Brain microvascular endothelial cell (primary cell): ENCODE measurements at regions not wholly inside any gene's neighbourhood (a gene's known extent, or its start where the extent isn't known, plus 50 kb on each side); places are given as distances from the start of the nearest gene placed in this dataset.
A peak's percentile ranks its signal among the peaks of the same experiment; 100 is the strongest.

Experiments used
- DNase-seq: peaks from one replicate; pipeline ENCODE4 v3.0.0-alpha.2; 2020
- H3K27ac ChIP-seq: fragments of 250-450 bp; sonication (Bioruptor Pico); 2 replicates; pipeline ENCODE4 v1.5.1; 2020; ENCODE audit warnings: mild to moderate bottlenecking, moderate library complexity
- H3K27me3 ChIP-seq: fragments of 250-450 bp; sonication (Bioruptor Pico); replicated peaks from 2 replicates; pipeline ENCODE4 v1.5.1; 2020; ENCODE audit warnings: mild to moderate bottlenecking
- H3K36me3 ChIP-seq: fragments of 250-450 bp; sonication (Bioruptor Pico); replicated peaks from 2 replicates; pipeline ENCODE4 v1.5.1; 2020; ENCODE audit warnings: mild to moderate bottlenecking
- H3K4me3 ChIP-seq: 2 replicates; pipeline ENCODE4 v1.5.1; 2011; ENCODE audit warnings: low read depth, mild to moderate bottlenecking, control low read depth, low read length, moderate library complexity
- in situ Hi-C: cut with HindIII; loops from 2 replicates; pipeline ENCODE4 v1.10.0; 2017; ENCODE audit warnings: low sequenced_read_pairs, low pct_ligation_motif_present
- TF ChIP-seq, protein P1 (sequence below): IDR thresholded peaks from 2 replicates; pipeline ENCODE4 v1.5.1; 2011; ENCODE audit warnings: low read depth, mild to moderate bottlenecking, moderate library complexity, low read length, control low read depth, inconsistent platforms; ENCODE audit errors: missing control alignments

- H3K27me3 ChIP-seq: no peaks in the 10 kb centered on the region
- peak overlapping the region; percentile 78 for H3K27ac ChIP-seq
- in situ Hi-C loops: loop anchor here (25.0 kb wide), 1 partner anchor 114 kb away; no protein-coding TSS in a partner anchor
- peak; percentile 49 for DNase-seq
- H3K4me3 ChIP-seq: peak overlapping the region; percentile 58
- H3K36me3 ChIP-seq: peaks cover 2% of the 10 kb centered on the region
- TF ChIP-seq, protein P1, sequence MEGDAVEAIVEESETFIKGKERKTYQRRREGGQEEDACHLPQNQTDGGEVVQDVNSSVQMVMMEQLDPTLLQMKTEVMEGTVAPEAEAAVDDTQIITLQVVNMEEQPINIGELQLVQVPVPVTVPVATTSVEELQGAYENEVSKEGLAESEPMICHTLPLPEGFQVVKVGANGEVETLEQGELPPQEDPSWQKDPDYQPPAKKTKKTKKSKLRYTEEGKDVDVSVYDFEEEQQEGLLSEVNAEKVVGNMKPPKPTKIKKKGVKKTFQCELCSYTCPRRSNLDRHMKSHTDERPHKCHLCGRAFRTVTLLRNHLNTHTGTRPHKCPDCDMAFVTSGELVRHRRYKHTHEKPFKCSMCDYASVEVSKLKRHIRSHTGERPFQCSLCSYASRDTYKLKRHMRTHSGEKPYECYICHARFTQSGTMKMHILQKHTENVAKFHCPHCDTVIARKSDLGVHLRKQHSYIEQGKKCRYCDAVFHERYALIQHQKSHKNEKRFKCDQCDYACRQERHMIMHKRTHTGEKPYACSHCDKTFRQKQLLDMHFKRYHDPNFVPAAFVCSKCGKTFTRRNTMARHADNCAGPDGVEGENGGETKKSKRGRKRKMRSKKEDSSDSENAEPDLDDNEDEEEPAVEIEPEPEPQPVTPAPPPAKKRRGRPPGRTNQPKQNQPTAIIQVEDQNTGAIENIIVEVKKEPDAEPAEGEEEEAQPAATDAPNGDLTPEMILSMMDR: no peak
These were observed 310.6 kb downstream of the SEC14L1 start for GRCh38 chr17:77451245-77451893.

DNA sequence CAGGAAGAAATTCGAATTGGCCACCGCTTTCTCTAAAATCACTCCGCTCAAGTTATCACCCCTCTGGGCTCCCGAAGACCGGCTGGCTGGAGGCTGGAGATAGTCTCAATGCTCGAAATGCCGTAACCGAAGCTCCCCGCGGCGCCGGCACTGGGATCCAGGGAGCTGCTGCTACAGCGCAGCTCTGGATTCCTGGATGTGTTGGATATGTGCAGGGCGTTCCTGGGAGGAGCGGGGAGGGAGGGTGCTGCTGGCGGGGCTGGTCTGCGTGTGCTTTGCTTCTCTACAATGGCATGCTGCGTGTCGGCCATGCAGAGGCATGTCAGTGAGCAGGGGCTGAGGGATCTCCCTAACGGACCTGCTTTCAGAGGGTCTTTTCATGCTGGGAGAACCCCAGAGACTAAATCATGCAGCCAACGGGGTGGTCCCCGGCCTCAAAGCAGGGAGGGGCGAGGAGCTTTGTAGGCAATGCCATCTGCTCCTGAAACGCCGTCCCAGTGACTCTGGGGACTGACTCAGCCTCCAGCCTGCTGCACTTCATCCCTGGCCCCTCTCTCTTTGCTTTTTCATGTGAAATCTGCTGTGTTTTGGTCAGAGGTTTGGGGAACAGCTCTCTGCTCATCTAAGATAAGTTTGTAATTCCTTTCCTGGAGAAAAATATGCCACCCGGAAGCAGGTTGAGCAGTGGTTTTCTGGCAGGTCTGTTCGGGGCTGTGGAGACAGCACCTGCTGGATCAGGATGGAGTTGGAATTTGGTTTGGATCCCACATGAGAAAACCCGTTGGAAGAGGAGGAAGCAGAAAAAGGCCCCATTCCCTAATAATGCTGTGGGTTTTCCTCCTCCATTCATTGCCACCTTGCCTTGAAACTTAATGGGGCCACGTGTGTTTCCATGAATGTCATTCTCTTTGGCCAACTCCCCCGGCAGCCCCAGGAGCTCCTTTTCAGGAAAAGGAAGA lies 311.4 kb downstream of the SEC14L1 start:
- Histone ChIP-seq H3K27ac (peak overlapping the region; percentile 78), H3K36me3 (peaks cover 2% of the 10 kb centered on the region), H3K27me3 (no peaks in the 10 kb centered on the region), H3K4me3 (peak overlapping the region; percentile 58)
- in situ Hi-C loops: loop anchor here (25.0 kb wide), 1 partner anchor 115 kb away; no protein-coding TSS in a partner anchor
- DNase-seq: peak; percentile 63
- TF ChIP-seq, protein P1: no peak

DNA sequence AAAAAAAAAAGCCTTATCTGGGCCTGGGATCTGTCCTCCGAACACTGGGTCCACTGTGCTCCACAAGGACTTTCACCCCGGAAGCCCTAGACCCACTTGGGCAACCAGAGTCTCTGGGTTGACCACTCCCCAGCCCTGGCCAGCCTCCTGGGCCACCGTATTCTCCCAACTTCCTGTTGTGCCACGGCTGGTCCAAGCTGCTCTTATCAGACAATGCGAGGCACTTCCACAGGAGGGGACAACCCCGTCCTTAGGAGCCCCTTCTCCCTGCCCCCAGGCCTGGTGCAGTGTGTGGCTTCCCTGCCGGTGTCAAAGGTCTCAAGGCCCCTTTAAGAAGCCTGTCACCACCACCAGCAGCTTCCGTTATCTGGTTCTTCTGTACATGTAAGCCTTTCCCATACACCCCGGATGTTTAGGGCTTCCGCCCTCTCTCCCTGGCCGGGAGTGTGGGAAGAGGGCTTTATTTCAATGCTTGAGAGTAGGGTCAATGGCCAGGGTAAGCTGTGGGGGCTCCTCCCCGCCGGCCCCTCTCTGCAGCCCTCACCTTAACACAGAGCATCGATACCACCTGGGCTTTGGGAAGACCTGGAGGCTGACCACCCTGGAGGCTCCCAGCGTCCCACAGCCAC lies 313.0 kb downstream of the SEC14L1 start:
- Histone ChIP-seq H3K4me3 (no peak overlapping the region), H3K36me3 (no peaks in the 10 kb centered on the region), H3K27me3 (no peaks in the 10 kb centered on the region), H3K27ac (peak overlapping the region; percentile 65)
- TF ChIP-seq, protein P1: no peak
- DNase-seq: no peak
- in situ Hi-C loops: loop anchor here (25.0 kb wide), 1 partner anchor 116 kb away; no protein-coding TSS in a partner anchor

- no peaks in the 10 kb centered on the region for H3K27me3 ChIP-seq
- TF ChIP-seq, protein P1: no peak
- H3K36me3 ChIP-seq: no peaks in the 10 kb centered on the region
- no peak for DNase-seq
- in situ Hi-C loops: loop anchor here (25.0 kb wide), 1 partner anchor 117 kb away; no protein-coding TSS in a partner anchor
- no peak overlapping the region for H3K4me3 ChIP-seq
- peak overlapping the region; percentile 65 for H3K27ac ChIP-seq
These were observed 313.7 kb downstream of the SEC14L1 start for GRCh38 chr17:77454242-77455095.
